Esophagus (tissue), 2 donors: ENCODE measurements at regions not wholly inside any gene's neighbourhood (a gene's known extent, or its start where the extent isn't known, plus 50 kb on each side); places are given as distances from the start of the nearest gene placed in this dataset.

ENCODE experiments used
- H3K27ac ChIP-seq, 2 donors: one replicate each; pipeline ENCODE4 v1.5.1; 2013; ENCODE audit warnings: low read depth in 2 of 2, mild to moderate bottlenecking in 2 of 2, inconsistent platforms in 1 of 2, low read length in 1 of 2, moderate library complexity in 1 of 2
- H3K27me3 ChIP-seq, 2 donors: one replicate each; pipeline ENCODE4 v1.6.1; 2013; ENCODE audit warnings: low read length in 2 of 2, control low read depth in 1 of 2, mild to moderate bottlenecking in 1 of 2; ENCODE audit not compliant: insufficient read depth in 2 of 2, control insufficient read depth in 1 of 2
- H3K36me3 ChIP-seq, 2 donors: one replicate each; pipeline ENCODE4 v1.6.1; 2013; ENCODE audit warnings: low read length in 1 of 2; ENCODE audit not compliant: control insufficient read depth in 2 of 2, insufficient read depth in 2 of 2
- H3K4me1 ChIP-seq, 2 donors: one replicate each; pipeline ENCODE4 v1.6.1; 2013; ENCODE audit warnings: low read length in 1 of 2; ENCODE audit not compliant: control insufficient read depth in 2 of 2, insufficient read depth in 2 of 2
- H3K4me3 ChIP-seq, 2 donors: one replicate each; pipeline ENCODE4 v1.5.1; 2013; ENCODE audit warnings: low read length in 2 of 2, mild to moderate bottlenecking in 2 of 2, low read depth in 1 of 2, moderate library complexity in 1 of 2
- H3K9me3 ChIP-seq, 2 donors: one replicate each; pipeline ENCODE4 v1.6.1; 2013; ENCODE audit warnings: mild to moderate bottlenecking in 2 of 2, low read depth in 1 of 2, low read length in 1 of 2, moderate library complexity in 1 of 2; ENCODE audit not compliant: control insufficient read depth in 2 of 2, insufficient read depth in 1 of 2
- WGBS, 2 donors: extraction: QIAGEN DNeasy Blood & Tissue Kit; methylation state at CpG; one replicate each; pipeline ENCODE4 v1.1.7; 2013; 5-methylcytosine and 5-hydroxymethylcytosine counted together
- donor health status: healthy with polysubstance abuse.
- donor health status: Bipolar disorder and iron deficiency.

DNA sequence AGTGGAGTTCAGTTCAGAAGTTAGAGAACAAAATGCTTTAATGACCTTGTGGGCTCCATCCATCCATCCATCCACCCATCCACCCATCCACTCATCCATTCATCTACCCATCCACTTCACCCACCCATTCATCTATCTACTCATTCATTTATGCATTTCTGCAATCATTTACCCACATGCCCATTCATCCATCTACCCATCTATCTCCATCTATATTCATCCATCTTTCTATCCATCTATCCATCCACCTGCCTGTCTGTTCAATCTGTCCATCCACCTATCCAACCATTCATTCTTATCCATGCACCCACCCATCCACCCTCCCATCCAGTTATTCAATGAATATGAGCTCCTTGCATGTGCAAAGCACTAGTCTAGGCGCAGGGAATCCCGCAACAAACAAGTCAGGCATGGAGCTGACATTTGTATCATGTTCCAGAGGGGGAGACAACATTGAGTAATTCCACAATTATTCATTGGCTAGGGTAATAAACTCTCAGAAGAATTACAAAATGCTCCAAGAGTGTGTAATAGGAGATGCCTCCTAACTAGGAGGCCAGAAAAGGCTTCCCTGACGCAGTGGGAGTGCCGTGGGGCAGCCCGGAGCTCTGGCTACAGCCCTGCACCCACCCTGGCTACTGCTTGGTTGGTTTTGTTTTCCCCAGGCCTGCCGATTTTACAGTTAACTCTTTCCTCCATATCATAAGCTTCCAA is 211.2 kb downstream of the NXNL2 start:
- H3K36me3 ChIP-seq = no peaks in the 10 kb centered on the region
- no peaks in the 10 kb centered on the region for H3K9me3 ChIP-seq
- peaks cover 0 to 2% of the 10 kb centered on the region in 2 donors for H3K4me1 ChIP-seq
- H3K4me3 ChIP-seq = no peak overlapping the region
- 57 to 62% methylated on average over 6 of the region's 6 CpGs for WGBS, 2 donors
- H3K27me3 ChIP-seq = no peaks in the 10 kb centered on the region
- H3K27ac ChIP-seq = peak overlapping the region in 1 of 2 donors; percentile 36

DNA sequence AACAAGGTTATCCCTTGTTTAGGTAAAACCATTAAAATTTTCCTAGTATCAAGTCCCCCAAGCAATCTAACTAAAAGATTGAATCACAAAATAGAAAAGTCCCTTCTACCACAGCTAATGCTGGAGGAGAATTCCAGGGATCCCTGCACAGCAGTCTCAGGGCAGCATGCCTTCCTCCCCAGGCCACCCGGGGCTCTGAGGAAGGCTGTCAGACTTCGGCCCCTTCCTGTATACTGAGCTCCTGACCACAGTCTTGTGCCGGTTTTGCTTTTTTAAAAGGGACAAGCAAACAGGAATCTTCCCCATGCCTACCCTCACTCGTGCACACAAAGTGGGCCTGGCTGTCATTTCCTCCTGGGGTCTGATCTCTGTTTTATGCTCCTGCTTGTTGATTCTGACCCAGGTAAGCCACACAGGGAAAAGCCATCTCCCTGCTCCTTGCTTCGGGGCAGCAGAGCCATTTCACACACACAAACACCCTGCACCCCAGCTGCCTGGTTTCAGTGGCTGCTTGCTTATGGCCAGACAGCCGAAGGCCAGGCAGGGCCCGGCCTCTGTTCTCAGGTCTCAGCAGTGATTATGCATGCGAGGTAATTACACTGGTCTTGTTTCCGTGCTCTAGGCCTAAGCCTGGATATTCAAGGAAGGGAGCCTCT is 211.9 kb downstream of the NXNL2 start:
- peaks cover 0 to 2% of the 10 kb centered on the region in 2 donors for H3K4me1 ChIP-seq
- 67 to 71% methylated on average over 9 of the region's 9 CpGs for WGBS, 2 donors
- no peak overlapping the region for H3K27ac ChIP-seq
- H3K27me3 ChIP-seq = no peaks in the 10 kb centered on the region
- no peaks in the 10 kb centered on the region for H3K36me3 ChIP-seq
- H3K9me3 ChIP-seq = no peaks in the 10 kb centered on the region
- no peak overlapping the region for H3K4me3 ChIP-seq

DNA sequence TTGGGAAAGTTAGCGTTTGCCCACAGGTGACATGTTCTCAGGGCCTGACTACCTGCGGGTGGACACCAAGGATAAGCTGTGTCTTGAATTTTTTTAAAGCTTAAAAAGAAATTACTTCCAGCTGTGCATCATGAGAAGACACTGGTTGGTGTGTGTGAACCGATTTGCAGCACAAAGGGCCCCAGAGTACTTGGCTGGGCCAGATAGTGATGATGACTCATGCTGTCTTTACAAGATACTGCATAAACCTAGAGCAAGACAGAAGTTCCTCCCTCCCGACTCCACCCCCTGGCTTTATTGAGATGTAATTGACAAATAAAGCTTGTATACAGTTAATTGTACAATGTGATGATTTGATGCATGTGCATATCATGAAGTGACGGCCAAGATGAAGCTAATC is 212.8 kb downstream of the NXNL2 start:
- H3K36me3 ChIP-seq = no peaks in the 10 kb centered on the region
- H3K27ac ChIP-seq = no peak overlapping the region
- H3K4me1 ChIP-seq = peaks cover 0 to 2% of the 10 kb centered on the region in 2 donors
- 42 to 44% methylated on average over 5 of the region's 5 CpGs for WGBS, 2 donors
- H3K27me3 ChIP-seq = no peaks in the 10 kb centered on the region
- no peak overlapping the region for H3K4me3 ChIP-seq
- H3K9me3 ChIP-seq = no peaks in the 10 kb centered on the region

DNA sequence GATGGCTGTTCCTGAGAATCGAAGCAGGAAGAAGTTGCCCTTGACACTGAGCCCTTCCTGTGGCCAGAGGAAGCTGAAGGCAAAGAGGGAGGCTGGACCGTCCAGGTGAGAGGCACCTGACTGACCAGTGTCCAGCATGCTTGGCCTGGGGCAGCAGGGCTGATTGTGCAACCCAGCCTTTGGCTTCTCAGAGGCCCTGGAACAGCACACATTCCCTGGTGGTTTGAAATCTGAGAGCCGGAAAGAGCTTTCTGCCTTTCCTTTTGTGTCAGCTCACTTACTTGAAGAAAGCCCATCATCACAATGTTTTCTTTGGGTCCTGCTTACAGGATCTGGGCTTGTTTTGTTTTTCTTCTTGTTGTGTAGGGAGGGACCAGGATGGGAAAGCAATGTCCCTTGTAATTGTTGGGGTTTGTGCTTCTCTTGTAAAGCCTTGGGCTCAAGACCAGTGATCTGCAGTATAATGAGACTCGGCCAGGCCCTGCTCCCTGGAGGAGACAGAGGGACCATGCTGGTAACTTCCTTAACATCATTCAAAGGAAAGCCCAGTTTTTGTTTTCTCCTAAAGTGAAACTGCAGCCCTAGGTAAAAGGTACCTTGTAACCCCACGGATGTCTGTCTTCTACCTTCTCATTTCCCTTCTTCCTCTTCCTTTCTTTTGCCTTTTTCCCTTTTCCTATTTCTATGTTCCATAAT is 213.7 kb downstream of the NXNL2 start:
- Histone ChIP-seq H3K4me1 (peaks cover 0 to under 1% of the 10 kb centered on the region in 2 donors), H3K36me3 (no peaks in the 10 kb centered on the region), H3K9me3 (no peaks in the 10 kb centered on the region), H3K4me3 (no peak overlapping the region), H3K27me3 (no peaks in the 10 kb centered on the region), H3K27ac (no peak overlapping the region)
- WGBS, 2 donors = 80 to 81% methylated on average over 5 of the region's 5 CpGs

DNA sequence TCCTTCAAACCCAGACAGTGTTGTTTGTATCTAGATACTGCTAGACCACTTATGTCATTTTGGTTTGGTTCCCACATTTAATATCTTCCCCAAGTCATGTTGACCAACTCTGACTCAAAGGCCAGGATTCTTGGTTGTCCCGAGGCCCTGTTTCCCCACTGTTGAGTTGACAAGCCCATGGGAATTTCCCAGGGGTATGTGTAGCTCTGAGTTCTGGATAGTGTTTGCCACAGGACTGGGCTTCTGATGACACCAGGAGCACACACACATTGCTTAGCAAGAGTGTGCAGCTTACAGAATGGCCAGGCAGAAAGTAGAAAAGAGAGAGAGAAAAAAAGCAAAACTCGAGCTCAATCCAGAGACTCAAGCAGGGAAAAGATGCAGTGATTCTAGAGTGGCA is 214.4 kb downstream of the NXNL2 start:
- no peak overlapping the region for H3K4me3 ChIP-seq
- no peaks in the 10 kb centered on the region for H3K4me1 ChIP-seq
- H3K9me3 ChIP-seq = no peaks in the 10 kb centered on the region
- 59 to 72% methylated on average over 2 of the region's 2 CpGs for WGBS, 2 donors
- H3K27ac ChIP-seq = no peak overlapping the region
- no peaks in the 10 kb centered on the region for H3K27me3 ChIP-seq
- H3K36me3 ChIP-seq = no peaks in the 10 kb centered on the region

DNA sequence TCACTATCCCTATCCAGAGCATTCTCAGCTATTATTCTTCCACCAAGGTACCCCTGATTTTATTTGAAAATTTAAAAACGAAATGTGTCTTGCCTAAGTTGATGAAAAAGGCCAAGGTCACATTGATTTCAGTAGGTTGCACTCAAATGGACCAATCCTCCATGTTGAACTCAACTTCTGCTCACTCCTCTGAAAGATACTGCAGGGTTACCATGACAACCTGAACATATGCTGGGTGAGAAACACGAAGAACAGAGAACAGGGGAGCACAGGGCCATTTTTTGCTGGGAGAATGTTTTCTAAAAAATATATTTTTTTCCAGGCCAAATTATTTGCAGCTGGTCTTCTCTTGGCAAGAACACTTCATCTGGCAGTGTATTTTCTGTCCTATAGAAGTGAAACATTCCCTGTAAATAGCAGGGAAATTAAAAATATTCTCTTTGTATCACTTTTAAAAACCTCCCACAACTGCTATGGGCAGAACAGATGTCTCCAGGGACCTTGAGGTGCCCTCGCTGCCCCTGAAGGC is 215.9 kb downstream of the NXNL2 start:
- Histone ChIP-seq H3K27me3 (no peaks in the 10 kb centered on the region), H3K27ac (no peak overlapping the region), H3K4me3 (no peak overlapping the region), H3K4me1 (no peaks in the 10 kb centered on the region), H3K36me3 (no peaks in the 10 kb centered on the region), H3K9me3 (no peaks in the 10 kb centered on the region)
- whole genome bisulfite sequencing, 2 donors = 80 to 86% methylated on average over 3 of the region's 3 CpGs

DNA sequence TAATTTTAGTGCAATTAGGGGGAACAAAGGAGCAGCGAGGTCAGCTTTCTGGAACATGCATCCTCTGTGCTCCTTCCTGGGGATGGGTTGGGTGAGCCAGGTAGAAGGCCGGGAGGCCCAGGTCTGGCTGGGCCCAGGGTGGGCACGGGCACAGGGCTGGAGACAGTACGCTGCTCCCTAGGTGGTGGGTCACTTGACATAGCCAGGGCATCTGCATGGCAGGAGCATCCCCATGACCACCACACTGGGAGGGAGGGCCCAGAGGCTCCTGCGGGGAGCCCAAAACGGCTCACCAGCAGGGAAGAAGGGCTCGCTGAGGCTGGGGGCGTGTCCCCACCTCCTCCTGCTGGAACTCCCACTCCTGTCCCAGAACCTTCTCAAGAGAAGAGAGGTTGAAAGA is 216.8 kb downstream of the NXNL2 start:
- H3K27me3 ChIP-seq = no peaks in the 10 kb centered on the region
- 88 to 90% methylated on average over 8 of the region's 8 CpGs for WGBS, 2 donors
- H3K27ac ChIP-seq = no peak overlapping the region
- H3K4me3 ChIP-seq = no peak overlapping the region
- H3K36me3 ChIP-seq = no peaks in the 10 kb centered on the region
- no peaks in the 10 kb centered on the region for H3K9me3 ChIP-seq
- no peaks in the 10 kb centered on the region for H3K4me1 ChIP-seq

DNA sequence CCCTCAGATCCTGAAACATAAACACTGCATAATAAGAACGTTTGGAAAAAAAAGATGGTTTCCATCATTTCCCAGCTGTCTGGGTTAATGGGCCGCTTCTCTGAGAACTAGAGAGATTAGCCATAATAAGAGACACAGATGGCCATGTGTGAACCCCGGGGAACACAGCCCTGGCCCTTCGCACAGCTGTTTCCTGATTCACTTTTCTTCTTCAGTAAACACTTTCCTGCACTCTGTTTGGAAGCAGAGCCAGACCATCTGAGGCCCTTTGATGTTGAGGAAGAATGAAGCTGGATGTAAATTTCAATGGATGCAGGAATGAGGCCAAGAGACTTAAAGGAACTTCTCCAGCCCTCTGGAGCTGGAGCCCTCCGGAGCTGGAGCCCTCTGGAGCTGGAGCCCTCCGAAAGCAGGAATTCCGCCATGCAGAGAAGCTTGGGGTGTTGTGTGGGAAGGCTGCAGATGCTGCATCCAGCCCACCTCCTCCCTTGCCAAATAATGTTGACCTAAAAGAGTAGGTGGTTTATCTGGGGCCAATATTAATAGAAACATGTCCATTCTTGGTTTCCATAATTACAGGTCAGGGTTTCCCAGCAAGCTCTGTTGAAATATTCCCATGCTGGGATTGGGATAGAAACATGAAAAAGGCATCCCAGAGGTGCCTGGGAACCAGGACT is 218.9 kb downstream of the NXNL2 start:
- Histone ChIP-seq H3K9me3 (no peaks in the 10 kb centered on the region), H3K4me1 (no peaks in the 10 kb centered on the region), H3K4me3 (no peak overlapping the region), H3K27ac (no peak overlapping the region), H3K27me3 (no peaks in the 10 kb centered on the region), H3K36me3 (no peaks in the 10 kb centered on the region)
- 45 to 52% methylated on average over 7 of the region's 7 CpGs for WGBS, 2 donors

DNA sequence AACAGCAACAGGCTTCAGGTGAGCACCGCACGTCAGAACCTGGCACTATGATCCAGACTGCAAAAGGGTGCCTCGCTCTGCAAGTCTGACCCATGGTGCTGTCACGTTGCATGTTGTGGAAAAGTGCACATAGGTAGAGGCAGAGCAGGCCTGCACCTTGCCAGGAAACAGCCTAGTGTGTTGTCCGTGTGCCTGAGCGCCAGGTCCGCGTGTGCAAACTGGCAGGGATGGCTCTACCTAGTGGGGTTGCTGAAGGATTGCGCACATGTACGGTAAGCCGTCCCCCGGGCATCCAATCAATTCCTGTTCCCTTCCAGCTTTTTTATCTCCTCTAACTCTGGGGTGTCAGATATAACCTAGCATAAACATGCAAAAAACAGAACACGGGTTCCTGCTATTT is 219.5 kb downstream of the NXNL2 start:
- no peak overlapping the region for H3K4me3 ChIP-seq
- H3K27ac ChIP-seq = no peak overlapping the region
- no peaks in the 10 kb centered on the region for H3K9me3 ChIP-seq
- WGBS, 2 donors = 87% methylated on average over 13 of the region's 13 CpGs
- H3K4me1 ChIP-seq = no peaks in the 10 kb centered on the region
- H3K36me3 ChIP-seq = no peaks in the 10 kb centered on the region
- no peaks in the 10 kb centered on the region for H3K27me3 ChIP-seq
